GM21723 (cell line): ENCODE measurements at regions not wholly inside any gene's neighbourhood (a gene's known extent, or its start where the extent isn't known, plus 50 kb on each side); places are given as distances from the start of the nearest gene placed in this dataset.

Experiments
- ATAC-seq: cut with Tn5 transposase; IDR thresholded peaks from one replicate; pipeline ENCODE4 v1.9.1; 2021; ENCODE audit warnings: mild to moderate bottlenecking, moderate library complexity; ENCODE audit not compliant: unreplicated experiment

DNA sequence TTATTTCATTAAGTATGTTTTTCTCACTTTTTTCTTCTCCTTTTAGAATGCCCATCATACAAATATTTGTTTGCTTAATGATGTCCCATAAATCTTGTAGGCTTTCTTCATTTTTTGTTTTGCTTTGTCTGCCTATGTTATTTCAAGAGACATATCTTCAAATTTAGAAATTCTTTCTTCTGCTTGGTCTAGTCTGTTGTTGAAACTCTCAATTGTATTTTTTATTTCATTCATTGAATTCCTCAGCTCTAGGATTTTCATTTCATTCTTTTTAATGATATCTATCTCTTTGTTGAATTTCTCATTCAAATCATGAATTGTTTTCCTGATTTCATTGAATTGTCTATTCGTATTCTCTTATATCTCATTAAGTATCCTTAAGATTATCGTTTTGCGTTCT is 125.1 kb upstream of the VIPR2 start:
- ATAC-seq, result no peak

DNA sequence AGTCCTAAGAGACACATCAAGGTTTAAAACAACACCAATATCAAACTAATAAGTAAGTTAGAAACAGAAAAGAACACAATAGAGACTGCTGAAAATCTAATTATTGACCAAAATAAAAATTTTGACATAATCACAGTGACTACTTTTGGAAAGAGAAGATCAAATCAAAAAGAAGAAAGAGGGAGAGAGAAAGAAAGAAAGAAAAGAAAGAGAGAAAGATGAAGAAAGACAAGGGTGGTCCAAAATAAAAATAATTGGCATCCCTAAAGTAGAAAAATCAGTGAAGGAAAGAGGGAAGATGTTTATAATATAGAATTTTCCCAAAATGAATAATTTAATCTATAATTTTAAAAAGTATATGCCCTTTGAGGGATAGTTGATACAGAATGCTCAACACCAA is 118.8 kb upstream of the VIPR2 start:
- no peak for ATAC-seq

DNA sequence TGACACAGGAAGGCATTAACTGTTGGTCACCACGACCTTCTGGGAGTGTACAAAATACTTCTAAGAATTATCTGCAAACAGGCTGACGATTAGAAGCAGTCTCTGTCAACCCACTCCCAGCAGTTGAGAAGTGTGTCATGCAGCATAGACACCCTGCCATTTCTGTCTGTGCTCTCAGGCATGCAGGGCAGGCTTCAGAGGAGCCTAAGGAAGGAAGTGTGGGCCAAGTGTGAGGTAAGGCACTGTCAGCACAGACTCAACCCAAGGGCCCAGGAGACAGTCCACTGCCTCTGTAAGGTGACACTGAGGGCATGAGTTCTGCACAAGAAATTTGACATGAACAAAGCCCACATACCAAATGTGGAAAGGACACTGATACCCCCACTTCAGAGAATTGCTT is 109.0 kb upstream of the VIPR2 start:
- ATAC-seq, result no peak

DNA sequence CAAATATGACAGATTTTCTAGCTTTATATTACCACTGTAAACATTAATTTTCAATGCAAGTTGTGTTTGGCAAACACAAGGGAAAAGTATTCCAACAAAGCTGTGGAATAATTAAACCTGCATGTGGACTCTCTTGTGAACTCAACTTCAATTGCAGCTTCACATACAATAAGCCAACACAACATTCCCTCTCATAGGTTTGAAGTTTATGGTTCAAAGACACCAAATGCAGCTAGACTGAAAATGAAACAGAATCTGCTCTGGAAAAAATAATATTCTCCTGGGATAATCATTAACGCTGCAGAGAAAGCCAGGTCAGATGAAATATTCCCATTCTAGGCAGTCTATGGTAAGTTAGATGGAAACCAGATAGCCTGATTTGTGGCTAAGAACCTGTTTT is 105.8 kb upstream of the VIPR2 start:
- no peak for ATAC-seq

DNA sequence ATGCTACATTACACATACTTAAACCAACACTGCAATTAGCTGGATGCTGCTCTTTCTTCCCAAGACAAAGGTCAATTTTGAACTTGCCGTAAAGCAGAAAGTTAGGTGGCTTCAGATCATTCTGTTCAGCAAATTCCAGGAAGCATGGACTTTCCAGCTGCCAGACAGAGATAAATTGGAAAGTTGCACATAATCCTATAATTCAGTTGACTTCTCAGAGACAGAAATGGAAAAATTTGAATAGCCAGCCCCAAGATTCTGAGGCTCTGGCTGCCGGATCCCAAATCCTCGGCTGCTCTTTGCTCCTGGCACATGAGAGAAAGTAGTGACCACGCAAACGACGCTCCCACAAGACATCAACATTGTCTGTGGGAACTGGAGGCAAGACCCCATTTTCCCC is 105.0 kb upstream of the VIPR2 start:
- ATAC-seq, result no peak

DNA sequence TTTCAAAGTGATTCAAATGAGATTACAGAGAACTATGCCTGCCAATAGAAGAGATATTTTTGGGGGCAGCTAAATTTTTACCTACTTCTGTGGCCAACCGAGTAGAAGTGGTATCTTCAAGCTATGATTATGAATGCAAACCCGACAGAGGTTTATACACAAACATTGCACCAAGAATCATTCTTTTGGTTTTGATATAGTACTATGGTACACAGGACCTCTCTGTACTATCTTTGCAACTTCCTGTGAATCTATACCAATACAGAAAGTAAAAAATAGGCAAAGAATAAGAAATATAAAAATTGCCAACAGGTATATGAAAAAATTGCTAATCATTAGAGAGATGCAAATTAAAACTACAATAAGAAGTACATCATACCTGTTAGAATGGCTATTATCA is 103.2 kb upstream of the VIPR2 start:
- ATAC-seq, result no peak

DNA sequence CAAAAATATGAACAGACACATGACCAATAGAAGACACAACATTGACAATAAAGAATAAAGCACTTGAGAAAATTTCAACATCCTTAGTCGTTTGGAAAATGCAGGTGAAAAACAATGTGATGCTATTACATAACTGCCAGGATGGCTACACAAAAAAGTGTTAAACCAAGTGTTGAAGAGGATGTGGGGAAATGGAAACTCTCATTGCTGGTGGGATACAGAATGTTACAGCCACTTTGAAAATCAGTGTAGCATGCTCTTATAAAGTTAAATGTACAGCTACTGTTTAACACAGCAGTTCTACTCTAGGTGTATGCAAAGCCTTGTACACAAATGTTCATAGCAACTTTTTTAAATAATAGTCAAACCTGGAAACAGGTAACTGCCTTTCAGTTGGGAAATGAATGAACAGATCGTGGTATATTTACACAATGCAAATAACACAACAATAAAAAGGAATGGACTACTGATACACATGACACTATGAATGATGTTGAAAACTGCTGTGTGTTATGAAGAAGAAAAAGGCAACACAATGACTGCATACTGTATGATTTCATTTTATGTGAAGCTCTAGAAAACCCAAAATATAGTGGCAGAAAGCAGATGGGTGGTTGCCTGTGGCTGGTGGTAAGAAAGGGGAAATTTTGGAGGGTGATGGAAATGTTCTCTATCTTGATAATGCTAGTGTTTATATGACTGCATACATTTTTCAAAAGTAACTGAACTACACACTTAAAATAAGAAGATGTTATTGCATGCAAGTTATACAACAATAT is 102.2 kb upstream of the VIPR2 start:
- ATAC-seq, result no peak

DNA sequence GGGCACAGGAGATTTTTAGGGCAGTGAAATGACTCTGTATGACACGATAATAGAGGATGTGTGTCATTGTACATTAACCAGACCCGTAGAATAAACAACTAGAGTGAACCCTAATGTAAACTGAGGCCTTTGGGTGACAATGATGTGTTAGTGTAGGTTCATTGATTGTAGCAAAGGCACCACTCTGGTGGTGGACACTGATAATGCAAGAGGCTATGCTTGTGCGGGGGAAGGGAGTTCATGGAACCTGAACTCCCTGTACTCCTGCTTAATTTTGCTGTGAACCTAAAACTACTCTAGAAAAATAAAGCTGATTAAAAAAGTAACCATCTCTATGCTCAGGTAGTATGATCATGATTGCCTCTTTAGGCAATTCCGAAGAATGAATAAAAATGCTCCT is 96.3 kb upstream of the VIPR2 start:
- no peak for ATAC-seq

DNA sequence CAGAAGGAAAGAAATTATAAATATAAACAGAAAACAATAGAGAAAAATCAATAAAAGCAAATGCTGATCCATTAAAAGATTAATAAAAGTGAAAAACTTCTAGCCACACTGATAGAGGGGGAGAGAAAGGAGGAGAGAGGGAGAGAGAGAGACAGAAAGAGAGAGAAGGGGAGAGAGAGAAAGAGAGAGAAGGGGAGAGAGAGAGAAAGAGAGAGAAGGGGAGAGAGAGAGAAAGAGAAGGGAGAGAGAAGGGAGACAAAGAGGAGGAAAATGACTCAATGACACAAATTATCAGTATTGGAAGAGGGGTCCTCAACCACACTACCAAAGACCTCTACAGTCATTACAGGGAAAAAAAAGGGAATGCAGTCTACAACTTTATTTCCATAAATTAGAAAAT is 94.4 kb upstream of the VIPR2 start:
- no peak for ATAC-seq

DNA sequence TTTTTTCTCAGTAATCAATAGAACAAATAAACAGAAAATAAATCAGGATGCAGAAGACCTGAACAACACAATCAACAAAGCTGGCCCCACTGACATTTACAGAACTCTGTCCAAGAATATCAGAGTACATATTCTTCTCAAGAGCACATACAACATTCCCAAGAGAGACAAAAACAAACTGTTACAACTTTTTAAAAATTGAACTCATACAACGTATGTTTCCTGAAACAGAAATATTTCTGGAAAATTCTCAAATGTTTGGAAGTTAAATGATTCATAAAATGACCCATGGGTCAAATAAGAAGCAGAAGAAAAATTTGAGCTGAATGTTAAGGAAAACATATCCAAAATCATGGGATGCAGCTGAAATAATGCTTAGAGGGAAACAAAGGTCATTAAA is 93.9 kb upstream of the VIPR2 start:
- ATAC-seq, result no peak

DNA sequence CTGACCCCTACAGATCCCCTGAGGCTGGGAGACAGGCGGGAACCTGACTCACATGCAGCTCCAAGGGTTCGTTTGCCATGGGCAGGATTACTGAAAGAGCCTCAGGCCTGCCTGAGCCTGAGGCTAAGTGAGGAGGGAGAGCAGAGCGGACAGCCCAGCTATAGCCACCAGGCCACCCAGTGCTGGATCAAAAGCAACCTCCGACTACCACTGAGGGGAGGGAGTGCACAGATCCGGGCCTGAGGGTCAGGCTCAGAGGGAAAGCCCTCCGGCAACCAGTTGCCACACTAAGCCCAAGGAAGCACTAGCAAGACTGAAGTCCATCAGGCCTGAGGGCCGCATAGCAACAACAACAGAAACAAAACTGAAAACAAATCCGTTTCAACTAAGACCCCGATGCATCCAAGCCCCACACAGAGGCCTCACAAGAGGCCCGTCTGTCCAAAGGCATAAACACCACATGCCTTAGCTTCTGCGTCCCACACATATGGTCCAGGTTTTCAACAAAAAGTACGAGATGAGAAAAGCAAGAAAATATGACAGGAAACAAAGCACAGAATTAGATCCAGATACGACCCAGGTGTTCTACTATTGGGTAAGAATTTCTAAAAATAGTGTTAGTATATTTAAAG is 92.5 kb upstream of the VIPR2 start:
- ATAC-seq, result no peak

DNA sequence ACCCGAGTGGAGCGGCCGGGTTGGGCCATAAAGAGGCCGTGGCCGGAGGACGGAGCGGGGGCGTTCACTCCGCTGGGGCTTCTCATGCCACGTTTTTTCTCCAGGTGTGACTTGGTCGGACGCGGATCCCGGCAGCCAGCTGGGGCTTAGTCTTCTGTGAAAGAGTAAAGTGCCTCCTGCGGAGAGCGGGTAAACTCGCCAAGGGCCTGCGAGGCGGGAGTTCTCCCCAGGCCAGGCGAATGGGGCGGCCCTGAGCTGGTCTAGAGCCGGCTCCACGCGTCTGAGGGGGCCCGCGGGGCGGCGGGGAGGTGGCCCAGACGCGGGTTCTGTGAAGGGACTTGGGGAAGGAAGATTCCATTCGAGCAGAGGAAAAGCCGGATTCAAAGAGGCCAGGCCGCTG is 86.3 kb upstream of the VIPR2 start:
- ATAC-seq, result no peak

DNA sequence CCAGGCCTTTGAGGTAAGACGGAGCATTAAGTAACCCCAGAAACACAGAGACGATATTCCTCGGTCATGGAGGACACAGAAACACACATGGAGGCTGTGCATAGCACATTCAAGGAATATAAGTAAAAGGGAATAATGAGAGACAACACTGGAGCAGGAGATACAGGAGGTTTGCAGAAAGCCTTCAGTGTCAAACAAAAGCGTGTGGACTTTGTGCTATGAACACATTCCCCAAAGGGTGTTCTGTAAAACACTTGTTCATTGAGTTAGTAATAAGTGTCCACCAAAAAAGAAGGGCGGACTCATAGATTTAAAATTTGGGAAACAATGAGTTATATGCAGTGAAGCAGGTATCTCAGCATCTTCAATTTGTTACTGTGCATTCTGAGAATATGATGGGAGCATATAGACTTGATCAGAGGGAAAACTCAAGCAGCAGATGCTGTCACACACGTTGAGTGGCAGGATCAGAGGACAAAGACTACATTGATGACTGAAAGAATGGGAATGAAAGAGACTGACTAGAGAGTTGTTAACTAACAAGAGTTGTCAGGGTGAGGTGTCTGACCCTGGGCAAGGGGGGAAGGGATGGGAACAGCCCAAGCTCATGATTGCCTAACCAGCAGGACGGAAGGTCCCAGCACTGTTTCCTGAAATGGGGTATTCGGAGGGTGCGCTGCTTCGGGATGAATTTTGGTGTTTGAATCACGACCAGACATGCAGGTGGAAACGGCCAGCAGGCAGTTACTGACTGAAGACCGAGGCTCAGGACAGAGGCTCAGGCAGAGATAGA is 85.2 kb upstream of the VIPR2 start:
- no peak for ATAC-seq

DNA sequence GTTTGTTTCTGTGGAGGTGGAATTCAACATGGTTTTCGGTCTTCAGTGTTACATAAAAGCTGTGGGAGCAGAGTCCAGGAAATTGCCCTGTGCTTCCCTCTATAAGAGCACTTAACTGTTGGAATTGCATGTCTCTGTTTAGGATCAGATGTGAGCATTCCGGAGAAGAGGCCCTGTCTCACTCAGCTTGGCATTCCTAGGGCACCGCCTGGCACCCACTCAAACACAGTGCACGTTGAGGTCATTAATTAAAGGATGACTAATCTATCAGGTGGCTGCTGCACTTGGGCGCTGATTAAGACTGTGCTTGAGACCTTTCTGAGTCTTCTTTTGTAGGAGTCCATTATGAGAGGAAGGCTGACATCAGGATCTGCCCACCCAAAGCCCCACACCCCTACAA is 82.8 kb upstream of the VIPR2 start:
- no peak for ATAC-seq

DNA sequence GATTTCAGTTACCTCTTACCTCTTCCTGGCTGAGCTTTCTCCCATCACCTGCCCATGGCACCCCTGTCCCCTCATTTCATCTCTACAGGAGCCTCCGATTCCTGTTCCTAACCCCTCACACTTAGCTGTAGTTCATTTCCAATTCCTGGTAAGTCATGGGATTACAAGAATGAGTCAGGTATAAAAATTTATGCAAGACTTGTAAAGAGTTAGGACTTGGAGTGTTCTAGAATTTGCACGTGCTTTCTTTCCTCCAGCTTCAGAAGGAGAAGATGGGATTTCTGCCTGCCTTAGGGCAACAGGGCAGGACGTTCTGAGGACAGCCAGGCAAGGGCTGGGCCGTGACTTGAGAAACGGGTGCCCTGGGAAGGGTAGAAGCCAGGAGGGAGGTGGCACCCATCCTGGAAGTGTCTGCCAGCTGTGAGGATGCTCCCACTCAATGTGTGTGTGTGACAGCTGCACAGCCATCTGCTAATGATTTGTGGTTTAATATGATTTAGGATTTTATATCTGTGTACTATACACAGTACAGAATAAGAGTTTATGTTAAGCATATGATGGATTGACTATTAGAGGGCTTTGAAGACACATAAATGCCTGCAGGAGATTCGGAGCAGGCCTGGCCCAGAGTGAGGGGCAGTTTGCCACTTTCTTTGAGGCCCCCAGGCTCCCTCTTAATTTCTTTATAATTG is 81.5 kb upstream of the VIPR2 start:
- ATAC-seq, result no peak

DNA sequence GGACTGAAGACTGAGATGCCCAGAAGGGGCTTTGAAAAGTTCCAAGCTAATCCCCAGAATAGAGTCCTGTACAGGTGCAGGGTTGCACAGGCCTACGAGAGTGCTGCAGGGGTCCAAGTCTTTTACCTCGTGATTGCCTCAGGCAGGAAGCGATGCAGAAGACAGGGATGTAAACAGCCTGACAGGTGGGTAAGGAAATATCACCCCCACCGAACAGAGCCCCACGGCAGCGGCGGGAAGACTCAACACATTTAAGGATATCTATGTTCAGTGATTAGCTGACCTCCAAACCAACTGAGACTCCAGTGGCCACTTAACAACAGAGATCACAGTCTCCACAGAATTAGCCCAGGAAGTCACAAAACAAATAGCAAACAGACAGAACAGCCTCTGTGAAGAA is 73.9 kb upstream of the VIPR2 start:
- ATAC-seq, result no peak

DNA sequence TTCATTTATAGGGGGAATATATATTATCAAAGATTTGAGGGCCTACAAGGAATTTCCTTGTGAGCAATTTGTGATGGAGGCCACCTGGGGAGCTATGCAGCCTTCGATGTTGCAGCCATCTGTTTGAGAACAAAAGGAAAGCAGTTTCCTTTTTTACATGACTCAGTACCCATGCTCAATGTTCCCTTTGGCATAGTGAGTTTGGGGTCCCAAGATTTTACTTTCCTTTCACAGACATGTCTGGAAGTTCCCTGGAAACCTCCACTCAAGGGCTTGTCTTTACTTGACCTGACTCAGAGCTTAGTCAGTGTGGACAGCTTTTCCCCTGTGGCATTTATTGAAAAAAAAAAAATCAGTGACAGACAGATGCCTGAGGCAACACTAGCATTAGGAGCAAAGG is 73.5 kb upstream of the VIPR2 start:
- ATAC-seq, result no peak

DNA sequence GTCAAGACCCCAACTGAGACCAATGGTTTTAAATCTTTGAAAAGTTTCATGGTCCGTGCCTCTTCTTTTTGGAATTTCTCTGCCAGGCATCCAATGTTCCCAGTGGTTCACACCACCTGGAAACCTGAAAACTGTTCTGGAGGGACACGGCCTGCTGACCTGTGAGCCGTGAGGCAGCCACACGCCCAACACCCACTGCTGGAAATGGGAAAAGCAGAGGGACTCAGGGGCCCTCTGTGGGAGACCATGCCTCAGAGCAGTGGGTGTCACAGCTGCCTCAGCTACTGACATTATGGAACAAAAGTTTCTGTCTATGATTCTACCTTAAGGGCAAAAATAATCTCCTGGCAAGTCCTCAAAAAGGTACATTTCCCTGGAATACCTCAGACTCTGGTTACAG is 70.4 kb upstream of the VIPR2 start:
- no peak for ATAC-seq

DNA sequence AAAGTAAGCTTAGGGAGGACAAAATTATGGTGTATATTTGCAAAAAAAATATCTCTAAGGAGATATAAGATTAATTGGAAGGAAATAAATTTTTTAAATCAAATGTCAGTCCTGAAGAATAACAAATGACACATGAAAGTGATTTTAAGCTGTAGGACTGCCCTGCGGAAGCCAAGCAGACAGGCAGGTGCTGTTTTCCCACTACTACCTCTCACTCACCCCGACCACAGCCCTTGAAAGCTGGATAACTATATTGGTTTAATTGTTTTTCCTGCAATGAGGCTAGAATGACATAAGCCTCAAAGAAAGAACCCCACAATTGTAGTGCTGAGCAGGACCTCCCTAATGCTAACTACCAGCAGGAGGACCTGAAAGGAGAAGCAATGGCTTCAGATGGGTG is 68.6 kb upstream of the VIPR2 start:
- ATAC-seq, result no peak

DNA sequence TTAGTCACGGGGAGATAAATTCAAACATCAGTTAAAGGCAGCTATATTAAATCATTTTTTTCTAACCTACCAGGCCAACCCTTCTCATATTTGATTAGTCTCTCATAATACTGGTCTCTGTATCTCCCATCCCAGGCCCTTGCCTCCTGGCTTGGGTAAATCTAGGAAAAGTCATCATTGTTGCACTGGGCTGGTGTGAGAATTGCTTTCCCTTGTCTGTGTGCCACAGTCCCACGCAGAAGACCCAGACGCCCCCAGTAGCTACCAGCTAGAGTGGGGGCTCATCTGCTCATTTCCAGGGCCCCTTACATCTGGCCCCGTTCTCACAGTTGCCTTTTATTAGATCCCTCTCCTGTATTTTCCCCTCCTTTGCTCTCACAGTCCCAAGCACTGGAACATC is 67.6 kb upstream of the VIPR2 start:
- no peak for ATAC-seq

DNA sequence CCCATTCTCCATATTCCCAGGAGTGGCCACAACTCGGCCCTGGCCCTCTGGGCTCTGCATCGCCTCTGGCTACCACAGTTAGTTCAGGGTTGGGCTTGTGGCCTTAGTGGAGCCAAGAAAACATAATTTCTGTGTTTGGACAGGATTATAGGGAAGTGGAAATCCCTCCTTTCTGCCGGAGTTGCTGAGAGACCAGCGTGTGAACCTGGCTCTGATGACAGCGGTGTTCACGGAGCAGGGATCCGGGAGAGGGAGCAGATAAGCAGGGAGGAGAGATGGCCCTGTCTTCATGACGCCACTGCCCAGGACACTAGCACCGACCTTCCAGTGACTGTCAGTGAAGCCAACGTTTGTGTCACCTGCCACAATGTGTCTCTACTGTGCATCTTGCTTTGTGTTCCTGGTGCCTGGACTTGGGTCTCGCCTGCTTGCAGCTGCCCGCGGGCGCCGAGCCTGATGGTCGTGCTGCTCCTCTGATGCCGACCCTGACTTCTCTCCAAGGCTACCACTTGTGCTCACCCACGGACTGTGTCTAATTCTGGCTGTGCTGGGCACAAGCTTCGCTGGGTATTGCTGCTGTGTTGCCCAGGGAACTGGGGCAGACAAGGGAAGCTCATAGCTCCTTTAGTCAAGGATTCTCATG is 67.0 kb upstream of the VIPR2 start:
- ATAC-seq, result no peak
